OCI-LY7 (cell line): ENCODE measurements at regions not wholly inside any gene's neighbourhood (a gene's known extent, or its start where the extent isn't known, plus 50 kb on each side); places are given as distances from the start of the nearest gene placed in this dataset.

Source experiments
- BruUV-seq: library from RNA; stranded (reverse); fragments of 400-500 nt; replicated peaks from 2 replicates; lab custom pipeline; 2021; lab: Mats Ljungman, UMichigan
- CTCF ChIA-PET: fragments of 300-600 bp; sonication (Branson Sonifier 250); formaldehyde crosslinking; loops from one replicate; lab custom pipeline; 2022; ENCODE audit warnings: antibody characterized with exemption; ENCODE audit not compliant: unreplicated experiment; lab: Charles Lee
- POLR2A ChIA-PET: fragments of 300-600 bp; sonication (Branson Sonifier 250); formaldehyde crosslinking; loops from one replicate; lab custom pipeline; 2022; ENCODE audit warnings: antibody characterized with exemption; lab: Charles Lee
- DNase-seq: peaks from one replicate; pipeline ENCODE4 v3.0.0-alpha.2; 2015; ENCODE audit warnings: low spot score
- H2AFZ ChIP-seq: fragments of 200-600 bp; sonication (generic), shearing (Covaris generic); 2 replicates; pipeline ENCODE4 v1.6.1; 2014; ENCODE audit warnings: mild to moderate bottlenecking, antibody characterized with exemption, low read length, moderate library complexity
- H3K27ac ChIP-seq: fragments of 200-600 bp; sonication (generic); 2 replicates; pipeline ENCODE4 v1.5.1; 2014; ENCODE audit warnings: mixed run types, low read depth, mild to moderate bottlenecking, moderate library complexity, low read length, inconsistent platforms; ENCODE audit not compliant: poor library complexity, severe bottlenecking
- H3K36me3 ChIP-seq: fragments of 200-600 bp; sonication (generic); 2 replicates; pipeline ENCODE4 v1.6.1; 2014; ENCODE audit warnings: mild to moderate bottlenecking, antibody characterized with exemption, low read length, moderate library complexity, mixed read lengths; ENCODE audit not compliant: insufficient read depth
- H3K4me1 ChIP-seq: fragments of 200-600 bp; sonication (generic); 2 replicates; pipeline ENCODE4 v1.5.1; 2014; ENCODE audit warnings: mild to moderate bottlenecking, low read length; ENCODE audit not compliant: insufficient read depth, poor library complexity, severe bottlenecking
- H3K4me2 ChIP-seq: fragments of 200-600 bp; sonication (generic); 2 replicates; pipeline ENCODE4 v1.6.1; 2014; ENCODE audit warnings: mild to moderate bottlenecking, low read length
- H3K4me3 ChIP-seq: fragments of 200-600 bp; sonication (generic); 2 replicates; pipeline ENCODE4 v1.5.1; 2014; ENCODE audit warnings: mild to moderate bottlenecking, low read depth, low read length; ENCODE audit not compliant: poor library complexity, severe bottlenecking
- H3K79me2 ChIP-seq: fragments of 200-600 bp; sonication (generic); 2 replicates; pipeline ENCODE4 v1.6.1; 2016; ENCODE audit warnings: low read depth, mild to moderate bottlenecking, low read length, moderate library complexity, mixed read lengths; ENCODE audit not compliant: insufficient read depth
- H3K9me2 ChIP-seq: fragments of 200-600 bp; sonication (generic); 2 replicates; pipeline ENCODE4 v1.6.1; 2016; ENCODE audit warnings: mild to moderate bottlenecking, low read length, mixed read lengths; ENCODE audit not compliant: insufficient read depth
- H3K9me3 ChIP-seq: fragments of 200-600 bp; sonication (generic); 2 replicates; pipeline ENCODE4 v1.6.1; 2014; ENCODE audit warnings: mild to moderate bottlenecking, mixed run types, low read length, mixed read lengths
- H4K20me1 ChIP-seq: fragments of 200-600 bp; sonication (generic); 2 replicates; pipeline ENCODE4 v1.6.1; 2014; ENCODE audit warnings: mild to moderate bottlenecking, antibody characterized with exemption, low read length, moderate library complexity, mixed read lengths; ENCODE audit not compliant: insufficient read depth
- CTCF ChIP-seq: fragments of 200-600 bp; sonication (generic); conservative IDR thresholded peaks from 2 replicates; pipeline ENCODE4 v1.5.1; 2014; ENCODE audit warnings: mild to moderate bottlenecking, antibody characterized with exemption, low read length, moderate library complexity, mixed read lengths
- EZH2phosphoT487 ChIP-seq: fragments of 200-600 bp; sonication (generic); IDR thresholded peaks from 2 replicates; pipeline ENCODE4 v1.6.1; 2018; ENCODE audit warnings: low read depth, borderline replicate concordance, mild to moderate bottlenecking, mixed run types, antibody characterized with exemption, low read length, moderate library complexity, mixed read lengths
- intact Hi-C: fragments of 100-400 bp; cut with micrococcal nuclease; formaldehyde crosslinking; loops from one replicate; pipeline ENCODE4 v1.10.0; 2022; ENCODE audit not compliant: unreplicated experiment

GRCh38 chr6:22913612-22914011 is 344.2 kb downstream of the HDGFL1 start:
- Histone ChIP-seq H3K4me3 (no peak overlapping the region), H3K4me2 (no peak overlapping the region), H3K9me2 (no peaks in the 10 kb centered on the region), H3K4me1 (no peaks in the 10 kb centered on the region), H3K9me3 (no peaks in the 10 kb centered on the region), H2AFZ (no peak overlapping the region), H3K27ac (no peak overlapping the region), H4K20me1 (no peaks in the 10 kb centered on the region), H3K36me3 (no peaks in the 10 kb centered on the region), H3K79me2 (no peaks in the 10 kb centered on the region)
- CTCF ChIA-PET: no interaction called here
- TF ChIP-seq CTCF (no peak), EZH2phosphoT487 (no peak)
- BruUV-seq: no TSS peak
- intact Hi-C loops: no loop called here
- DNase-seq: no peak
- POLR2A ChIA-PET: no interaction called here

GRCh38 chr6:22917344-22917743 is 348.0 kb downstream of the HDGFL1 start:
- H3K9me2 ChIP-seq: no peaks in the 10 kb centered on the region
- H2AFZ ChIP-seq: no peak overlapping the region
- no peaks in the 10 kb centered on the region for H4K20me1 ChIP-seq
- DNase-seq: no peak
- intact Hi-C loops: no loop called here
- no peaks in the 10 kb centered on the region for H3K36me3 ChIP-seq
- no TSS peak for BruUV-seq
- ChIA-PET CTCF (no interaction called here), POLR2A (no interaction called here)
- no peaks in the 10 kb centered on the region for H3K9me3 ChIP-seq
- no peak overlapping the region for H3K27ac ChIP-seq
- TF ChIP-seq EZH2phosphoT487 (no peak), CTCF (no peak)
- no peak overlapping the region for H3K4me3 ChIP-seq
- no peaks in the 10 kb centered on the region for H3K4me1 ChIP-seq
- no peak overlapping the region for H3K4me2 ChIP-seq
- no peaks in the 10 kb centered on the region for H3K79me2 ChIP-seq

- no TSS peak for BruUV-seq
- no peak overlapping the region for H3K27ac ChIP-seq
- POLR2A ChIA-PET: interaction anchor here (1.0 kb wide), 1 partner anchor 25 kb away, joined by 3 read pairs; no protein-coding TSS in a partner anchor
These were observed 352.5 kb downstream of the HDGFL1 start for GRCh38 chr6:22921828-22922227.

More at GRCh38 chr6:22921828-22922227, 352.5 kb downstream of the HDGFL1 start:
- TF ChIP-seq EZH2phosphoT487 (no peak), CTCF (no peak)
- Histone ChIP-seq H3K9me3 (no peaks in the 10 kb centered on the region), H3K9me2 (no peaks in the 10 kb centered on the region), H4K20me1 (no peaks in the 10 kb centered on the region), H3K4me2 (no peak overlapping the region), H3K79me2 (no peaks in the 10 kb centered on the region), H3K4me1 (no peaks in the 10 kb centered on the region), H3K4me3 (no peak overlapping the region), H2AFZ (no peak overlapping the region), H3K36me3 (no peaks in the 10 kb centered on the region)
- CTCF ChIA-PET: no interaction called here
- DNase-seq: no peak
- intact Hi-C loops: no loop called here
